Osteocyte (in vitro differentiated cells): ENCODE measurements at regions not wholly inside any gene's neighbourhood (a gene's known extent, or its start where the extent isn't known, plus 50 kb on each side); places are given as distances from the start of the nearest gene placed in this dataset.
A peak's percentile ranks its signal among the peaks of the same experiment; 100 is the strongest.

Experiments
- DNase-seq: peaks from one replicate; pipeline ENCODE4 v3.0.0; 2021; ENCODE audit warnings: mixed read lengths; ENCODE audit not compliant: unreplicated experiment; ENCODE audit errors: extremely low spot score
- H3K27ac Mint-ChIP-seq: one replicate; pipeline ENCODE4 v1.8.0; 2021; ENCODE audit warnings: mild to moderate bottlenecking, mixed read lengths; ENCODE audit not compliant: unreplicated experiment
- H3K27me3 Mint-ChIP-seq: one replicate; pipeline ENCODE4 v1.8.0; 2021; ENCODE audit warnings: mixed read lengths; ENCODE audit not compliant: unreplicated experiment
- H3K36me3 Mint-ChIP-seq: one replicate; pipeline ENCODE4 v1.8.0; 2021; ENCODE audit warnings: mixed read lengths; ENCODE audit not compliant: unreplicated experiment
- H3K4me1 Mint-ChIP-seq: one replicate; pipeline ENCODE4 v1.8.0; 2021; ENCODE audit warnings: mixed read lengths; ENCODE audit not compliant: unreplicated experiment
- H3K4me3 Mint-ChIP-seq: one replicate; pipeline ENCODE4 v1.8.0; 2021; ENCODE audit warnings: mild to moderate bottlenecking, moderate library complexity, mixed read lengths; ENCODE audit not compliant: unreplicated experiment
- H3K9me3 Mint-ChIP-seq: one replicate; pipeline ENCODE4 v1.8.0; 2021; ENCODE audit warnings: mixed read lengths; ENCODE audit not compliant: unreplicated experiment
- CTCF ChIP-seq: fragments of 200-600 bp; sonication (generic); IDR thresholded peaks from 2 replicates; pipeline ENCODE4 v1.5.0; 2021; ENCODE audit warnings: antibody characterized with exemption, mild to moderate bottlenecking, moderate library complexity

GRCh38 chr13:109990296-109990695, 203.9 kb upstream of the IRS2 start:
- Mint-ChIP-seq H3K4me1 (peaks cover 21% of the 10 kb centered on the region), H3K9me3 (no peaks in the 10 kb centered on the region), H3K4me3 (no peak overlapping the region), H3K27ac (no peak overlapping the region), H3K27me3 (no peaks in the 10 kb centered on the region), H3K36me3 (no peaks in the 10 kb centered on the region)
- DNase-seq = no peak
- no peak for TF ChIP-seq CTCF

GRCh38 chr13:109989686-109990085, 203.3 kb upstream of the IRS2 start:
- Mint-ChIP-seq H3K4me1 (peaks cover 21% of the 10 kb centered on the region), H3K9me3 (no peaks in the 10 kb centered on the region), H3K4me3 (no peak overlapping the region), H3K27me3 (no peaks in the 10 kb centered on the region), H3K36me3 (no peaks in the 10 kb centered on the region), H3K27ac (peak overlapping the region; percentile 19)
- DNase-seq = no peak
- no peak for TF ChIP-seq CTCF

GRCh38 chr13:109989155-109989554, 202.8 kb upstream of the IRS2 start:
- Mint-ChIP-seq H3K4me1 (peaks cover 21% of the 10 kb centered on the region), H3K27me3 (no peaks in the 10 kb centered on the region), H3K27ac (no peak overlapping the region), H3K9me3 (no peaks in the 10 kb centered on the region), H3K36me3 (no peaks in the 10 kb centered on the region), H3K4me3 (no peak overlapping the region)
- TF ChIP-seq CTCF = no peak
- DNase-seq = no peak

- Mint-ChIP-seq H3K4me1 (peaks cover 21% of the 10 kb centered on the region), H3K4me3 (no peak overlapping the region), H3K27me3 (no peaks in the 10 kb centered on the region), H3K9me3 (no peaks in the 10 kb centered on the region), H3K27ac (no peak overlapping the region), H3K36me3 (no peaks in the 10 kb centered on the region)
- DNase-seq = no peak
- TF ChIP-seq CTCF = no peak
Observed at GRCh38 chr13:109986851-109987250, 200.5 kb upstream of the IRS2 start.

- DNase-seq = no peak
- H3K4me1 Mint-ChIP-seq = peaks cover 21% of the 10 kb centered on the region
- H3K27me3 Mint-ChIP-seq = no peaks in the 10 kb centered on the region
- no peaks in the 10 kb centered on the region for H3K36me3 Mint-ChIP-seq
- no peak overlapping the region for H3K27ac Mint-ChIP-seq
- H3K4me3 Mint-ChIP-seq = no peak overlapping the region
- no peaks in the 10 kb centered on the region for H3K9me3 Mint-ChIP-seq
- no peak for TF ChIP-seq CTCF
Observed at GRCh38 chr13:109985871-109986450, 199.6 kb upstream of the IRS2 start.
